B cell (primary cell): ENCODE measurements at regions not wholly inside any gene's neighbourhood (a gene's known extent, or its start where the extent isn't known, plus 50 kb on each side); places are given as distances from the start of the nearest gene placed in this dataset.
A peak's percentile ranks its signal among the peaks of the same experiment; 100 is the strongest.

ENCODE experiments used
- ATAC-seq: fragments of 200-7000 bp; cut with Tn5 transposase; one replicate; pipeline ENCODE4 v1.10.0; 2021; ENCODE audit warnings: low read depth, mild to moderate bottlenecking, moderate number of reproducible peaks, moderate library complexity
- CTCF ChIA-PET: fragments of 350-600 bp; sonication (Branson Sonifier 250); formaldehyde crosslinking; loops from one replicate; lab custom pipeline; 2021; ENCODE audit warnings: antibody characterized with exemption, inconsistent platforms; lab: Charles Lee
- POLR2A ChIA-PET: fragments of 350-600 bp; sonication (Branson Sonifier 250); formaldehyde crosslinking; loops from one replicate; lab custom pipeline; 2021; ENCODE audit warnings: antibody characterized with exemption; lab: Charles Lee
- DNase-seq: peaks from one replicate; pipeline ENCODE4 v3.0.0; 2013
- H2AFZ ChIP-seq: 2 replicates; pipeline ENCODE4 v1.6.1; 2012; ENCODE audit warnings: mild to moderate bottlenecking, low read depth, low read length; ENCODE audit not compliant: insufficient read depth, poor library complexity, severe bottlenecking
- H3K27ac ChIP-seq, 2 donors: 1 replicate in 1 of 2; 2 replicates in 1 of 2; pipeline ENCODE4 v1.5.1; 2012 to 2013; ENCODE audit warnings: low read length in 2 of 2, mild to moderate bottlenecking in 2 of 2, moderate library complexity in 1 of 2
- H3K27me3 ChIP-seq, 4 experiments: fragments of 200-600 bp in 1 of 4; sonication (generic) in 1 of 4; replicated peaks in 1 of 4; 1 replicate in 2 of 4; 2 replicates in 2 of 4; pipeline versions ENCODE4 v1.6.1 to v1.7.0; 2013 to 2016; ENCODE audit warnings: low read length in 3 of 4, mild to moderate bottlenecking in 2 of 4, mixed read lengths in 1 of 4, moderate library complexity in 1 of 4; ENCODE audit not compliant: insufficient read depth in 4 of 4, control insufficient read depth in 3 of 4; ENCODE audit errors: control extremely low read depth in 1 of 4
- H3K36me3 ChIP-seq, 2 experiments: replicated peaks in 1 of 2; 1 replicate in 1 of 2; 2 replicates in 1 of 2; pipeline versions ENCODE4 v1.6.1 to v1.7.1; 2013; ENCODE audit warnings: low read length in 1 of 2; ENCODE audit not compliant: insufficient read depth in 2 of 2, control insufficient read depth in 1 of 2; ENCODE audit errors: control extremely low read depth in 1 of 2, extremely low read depth in 1 of 2
- H3K4me1 ChIP-seq, 2 donors: fragments of 200-600 bp in 1 of 2; sonication (generic) in 1 of 2; 1 replicate in 1 of 2; 2 replicates in 1 of 2; pipeline versions ENCODE4 v1.5.1 to v1.6.1; 2013 to 2017; ENCODE audit warnings: low read length in 2 of 2; ENCODE audit not compliant: control insufficient read depth in 2 of 2, insufficient read depth in 2 of 2
- H3K4me2 ChIP-seq: replicated peaks from 2 replicates; pipeline ENCODE3; 2012; ENCODE audit warnings: mild to moderate bottlenecking, low read depth, low read length; ENCODE audit not compliant: poor library complexity, severe bottlenecking
- H3K4me3 ChIP-seq, 5 experiments: fragments of 200-600 bp in 1 of 5; sonication (generic) in 1 of 5; 1 replicate in 3 of 5; 2 replicates in 2 of 5; pipeline versions ENCODE4 v1.5.1 to v1.7.0; 2011 to 2016; ENCODE audit warnings: low read length in 4 of 5, mild to moderate bottlenecking in 4 of 5, low read depth in 2 of 5, control low read depth in 1 of 5, moderate library complexity in 1 of 5; ENCODE audit not compliant: insufficient read depth in 1 of 5; ENCODE audit errors: control extremely low read depth in 1 of 5, extremely low read depth in 1 of 5
- H3K79me2 ChIP-seq: fragments of 200-600 bp; sonication (generic); one replicate; pipeline ENCODE4 v1.6.0; 2016; ENCODE audit warnings: low read length; ENCODE audit not compliant: control insufficient read depth, insufficient read depth
- H3K9ac ChIP-seq: fragments of 200-600 bp; sonication (generic); 2 replicates; pipeline ENCODE4 v1.6.1; 2017; ENCODE audit warnings: mild to moderate bottlenecking, low read length, moderate library complexity
- H3K9me3 ChIP-seq, 3 donors: one replicate each; pipeline versions ENCODE4 v1.6.1 to v1.7.1; 2013; ENCODE audit warnings: low read length in 2 of 3; ENCODE audit not compliant: control insufficient read depth in 2 of 3, insufficient read depth in 1 of 3; ENCODE audit errors: control extremely low read depth in 1 of 3
- H4K20me1 ChIP-seq: 2 replicates; pipeline ENCODE4 v1.6.0; 2012; ENCODE audit warnings: mild to moderate bottlenecking, low read length; ENCODE audit not compliant: insufficient read depth, control insufficient read depth, poor library complexity, severe bottlenecking
- H3K27ac Mint-ChIP-seq: one replicate; pipeline ENCODE4 v1.8.0; 2021; ENCODE audit warnings: mixed read lengths
- H3K27me3 Mint-ChIP-seq: one replicate; pipeline ENCODE4 v1.8.0; 2021; ENCODE audit warnings: mixed read lengths
- H3K4me1 Mint-ChIP-seq: one replicate; pipeline ENCODE4 v1.8.0; 2021; ENCODE audit warnings: mixed read lengths
- H3K4me3 Mint-ChIP-seq: one replicate; pipeline ENCODE4 v1.8.0; 2021; ENCODE audit warnings: mixed read lengths
- H3K9me3 Mint-ChIP-seq: one replicate; pipeline ENCODE4 v1.8.0; 2022; ENCODE audit warnings: mixed read lengths; ENCODE audit not compliant: insufficient read depth
- EZH2 ChIP-seq: IDR thresholded peaks from 2 replicates; pipeline ENCODE4 v1.6.1; 2012; ENCODE audit warnings: borderline replicate concordance, low read depth, mild to moderate bottlenecking, moderate library complexity, low read length; ENCODE audit not compliant: insufficient read depth, poor library complexity, severe bottlenecking
- WGBS: methylation state at CpG from one replicate; pipeline ENCODE4 v1.1.5; 2013; ENCODE audit warnings: missing lambda C conversion rate; ENCODE audit not compliant: insufficient coverage; 5-methylcytosine and 5-hydroxymethylcytosine counted together
- intact Hi-C: fragments of 100-400 bp; cut with micrococcal nuclease; formaldehyde crosslinking; loops from one replicate; pipeline ENCODE4 v1.10.0; 2022
- TF ChIP-seq, protein P1 (sequence below): fragments of 200-600 bp; IDR thresholded peaks from one replicate; pipeline ENCODE4 v1.8.0; 2022; ENCODE audit warnings: antibody characterized with exemption, mild to moderate bottlenecking

- Histone ChIP-seq H3K27me3 (peaks cover 0 to 14% (median 3%) of the 10 kb centered on the region in 4 experiments), H3K27ac (no peak overlapping the region), H3K9me3 (no peaks in the 10 kb centered on the region), H3K36me3 (no peaks in the 10 kb centered on the region), H3K4me2 (no peak overlapping the region), H3K9ac (no peak overlapping the region), H3K79me2 (no peaks in the 10 kb centered on the region), H3K4me1 (no peaks in the 10 kb centered on the region), H2AFZ (no peak overlapping the region), H3K4me3 (no peak overlapping the region), H4K20me1 (no peaks in the 10 kb centered on the region)
- H3K9me3 Mint-ChIP-seq, result no peaks in the 10 kb centered on the region
- POLR2A ChIA-PET, result no interaction called here
- TF ChIP-seq, protein P1, sequence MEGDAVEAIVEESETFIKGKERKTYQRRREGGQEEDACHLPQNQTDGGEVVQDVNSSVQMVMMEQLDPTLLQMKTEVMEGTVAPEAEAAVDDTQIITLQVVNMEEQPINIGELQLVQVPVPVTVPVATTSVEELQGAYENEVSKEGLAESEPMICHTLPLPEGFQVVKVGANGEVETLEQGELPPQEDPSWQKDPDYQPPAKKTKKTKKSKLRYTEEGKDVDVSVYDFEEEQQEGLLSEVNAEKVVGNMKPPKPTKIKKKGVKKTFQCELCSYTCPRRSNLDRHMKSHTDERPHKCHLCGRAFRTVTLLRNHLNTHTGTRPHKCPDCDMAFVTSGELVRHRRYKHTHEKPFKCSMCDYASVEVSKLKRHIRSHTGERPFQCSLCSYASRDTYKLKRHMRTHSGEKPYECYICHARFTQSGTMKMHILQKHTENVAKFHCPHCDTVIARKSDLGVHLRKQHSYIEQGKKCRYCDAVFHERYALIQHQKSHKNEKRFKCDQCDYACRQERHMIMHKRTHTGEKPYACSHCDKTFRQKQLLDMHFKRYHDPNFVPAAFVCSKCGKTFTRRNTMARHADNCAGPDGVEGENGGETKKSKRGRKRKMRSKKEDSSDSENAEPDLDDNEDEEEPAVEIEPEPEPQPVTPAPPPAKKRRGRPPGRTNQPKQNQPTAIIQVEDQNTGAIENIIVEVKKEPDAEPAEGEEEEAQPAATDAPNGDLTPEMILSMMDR, result no peak
- TF ChIP-seq EZH2, result no peak
- intact Hi-C loops, result loop anchor here (5.0 kb wide), 1 partner anchor 1663 kb away; no protein-coding TSS in a partner anchor
- CTCF ChIA-PET, result interaction anchor here (1.1 to 7.7 kb wide), 9 partner anchors 8 to 1216 kb away, joined by 3 to 129 read pairs (median 6); no protein-coding TSS in a partner anchor
- H3K27ac Mint-ChIP-seq, result no peak overlapping the region
- ATAC-seq (no peak), DNase-seq (no peak)
- 42% methylated on average over 9 of the region's 9 CpGs for WGBS
- H3K4me3 Mint-ChIP-seq, result no peak overlapping the region
- peaks cover 2% of the 10 kb centered on the region for H3K4me1 Mint-ChIP-seq
- peaks cover 21% of the 10 kb centered on the region for H3K27me3 Mint-ChIP-seq
Measured at GRCh38 chrX:20529301-20529700, 262.6 kb upstream of the RPS6KA3 start.

GRCh38 chrX:20527558-20528011 lies 260.9 kb upstream of the RPS6KA3 start:
- H3K4me2 ChIP-seq, result no peak overlapping the region
- no peaks in the 10 kb centered on the region for H3K9me3 Mint-ChIP-seq
- H3K9ac ChIP-seq, result no peak overlapping the region
- no peak overlapping the region for H2AFZ ChIP-seq
- intact Hi-C loops, result loop anchor here (1.0 to 5.0 kb wide), 2 partner anchors 1218 to 1665 kb away; no protein-coding TSS in a partner anchor
- no peaks in the 10 kb centered on the region for H3K4me1 ChIP-seq
- H3K79me2 ChIP-seq, result no peaks in the 10 kb centered on the region
- no peaks in the 10 kb centered on the region for H3K36me3 ChIP-seq
- no peak for TF ChIP-seq EZH2
- TF ChIP-seq, protein P1, result peak; percentile 70
- no peak overlapping the region for H3K27ac Mint-ChIP-seq
- no peak overlapping the region for H3K27ac ChIP-seq
- H3K4me3 ChIP-seq, result no peak overlapping the region
- peak; percentile 58 for ATAC-seq
- POLR2A ChIA-PET, result no interaction called here
- H3K4me3 Mint-ChIP-seq, result no peak overlapping the region
- H3K4me1 Mint-ChIP-seq, result peaks cover 2% of the 10 kb centered on the region
- CTCF ChIA-PET, result interaction anchor here (0.8 to 7.7 kb wide), 8 partner anchors 12 to 1446 kb away, joined by 3 to 129 read pairs (median 7); no protein-coding TSS in a partner anchor
- H3K27me3 Mint-ChIP-seq, result peaks cover 15% of the 10 kb centered on the region
- WGBS, result no CpG with 5 or more reads among the region's 3 CpGs
- no peaks in the 10 kb centered on the region for H4K20me1 ChIP-seq
- DNase-seq, result peak; percentile 44
- H3K9me3 ChIP-seq, result no peaks in the 10 kb centered on the region
- peaks cover 0 to 14% (median 3%) of the 10 kb centered on the region in 4 experiments for H3K27me3 ChIP-seq
